HUES6 (cell line): ENCODE measurements at regions not wholly inside any gene's neighbourhood (a gene's known extent, or its start where the extent isn't known, plus 50 kb on each side); places are given as distances from the start of the nearest gene placed in this dataset.

Experiments
- H3K27ac ChIP-seq: 2 replicates; pipeline ENCODE4 v1.7.0; 2013; ENCODE audit warnings: low read depth, mild to moderate bottlenecking, low read length, inconsistent platforms
- H3K27me3 ChIP-seq: 2 replicates; pipeline ENCODE4 v1.6.1; 2013; ENCODE audit warnings: low read length; ENCODE audit not compliant: control insufficient read depth, insufficient read depth
- H3K36me3 ChIP-seq: 2 replicates; pipeline ENCODE4 v1.6.1; 2013; ENCODE audit warnings: low read length; ENCODE audit not compliant: control insufficient read depth, insufficient read depth
- H3K4me1 ChIP-seq: 2 replicates; pipeline ENCODE4 v1.6.1; 2013; ENCODE audit warnings: low read length; ENCODE audit not compliant: control insufficient read depth, insufficient read depth
- H3K4me3 ChIP-seq: 2 replicates; pipeline ENCODE4 v1.5.1; 2013; ENCODE audit warnings: low read depth, low read length
- H3K9ac ChIP-seq: one replicate; pipeline ENCODE4 v1.6.1; 2013; ENCODE audit warnings: mild to moderate bottlenecking, low read length
- H3K9me3 ChIP-seq: 2 replicates; pipeline ENCODE4 v1.6.1; 2013; ENCODE audit warnings: low read depth, low read length; ENCODE audit not compliant: control insufficient read depth, insufficient read depth

GRCh38 chr20:60427516-60427915, 469.3 kb downstream of the CDH26 start:
- Histone ChIP-seq H3K36me3 (no peaks in the 10 kb centered on the region), H3K27ac (no peak overlapping the region), H3K9me3 (no peaks in the 10 kb centered on the region), H3K4me3 (no peak overlapping the region), H3K4me1 (peaks cover 10% of the 10 kb centered on the region; the same call in 1 of the 2 replicates), H3K9ac (no peak overlapping the region), H3K27me3 (no peaks in the 10 kb centered on the region)

- H3K9ac ChIP-seq, result no peak overlapping the region
- H3K9me3 ChIP-seq, result no peaks in the 10 kb centered on the region
- H3K4me3 ChIP-seq, result no peak overlapping the region
- no peaks in the 10 kb centered on the region for H3K36me3 ChIP-seq
- H3K4me1 ChIP-seq, result peaks cover 19% of the 10 kb centered on the region
- no peaks in the 10 kb centered on the region for H3K27me3 ChIP-seq
- no peak overlapping the region for H3K27ac ChIP-seq
These were observed 470.4 kb downstream of the CDH26 start for GRCh38 chr20:60428651-60429050.

- Histone ChIP-seq H3K9ac (no peak overlapping the region), H3K4me1 (peaks cover 19% of the 10 kb centered on the region), H3K36me3 (no peaks in the 10 kb centered on the region), H3K9me3 (no peaks in the 10 kb centered on the region), H3K4me3 (no peak overlapping the region), H3K27me3 (no peaks in the 10 kb centered on the region), H3K27ac (no peak overlapping the region)
These were observed 472.3 kb downstream of the CDH26 start for GRCh38 chr20:60430516-60431001.

- Histone ChIP-seq H3K9me3 (no peaks in the 10 kb centered on the region), H3K9ac (no peak overlapping the region), H3K4me3 (no peak overlapping the region), H3K27me3 (no peaks in the 10 kb centered on the region), H3K27ac (no peak overlapping the region), H3K4me1 (peaks cover 19% of the 10 kb centered on the region), H3K36me3 (no peaks in the 10 kb centered on the region)
These were observed 473.1 kb downstream of the CDH26 start for GRCh38 chr20:60431349-60431748.

- peaks cover 10% of the 10 kb centered on the region for H3K4me1 ChIP-seq
- no peak overlapping the region for H3K9ac ChIP-seq
- no peak overlapping the region for H3K27ac ChIP-seq
- H3K36me3 ChIP-seq, result no peaks in the 10 kb centered on the region
- H3K9me3 ChIP-seq, result 0 out of 2 replicates have a peak, but pooled peaks cover 3% of the 10 kb centered on the region
- no peaks in the 10 kb centered on the region for H3K27me3 ChIP-seq
- H3K4me3 ChIP-seq, result no peak overlapping the region
These were observed 479.2 kb downstream of the CDH26 start for GRCh38 chr20:60437418-60437817.

- Histone ChIP-seq H3K4me3 (no peak overlapping the region), H3K4me1 (no peaks in the 10 kb centered on the region), H3K27ac (no peak overlapping the region), H3K9ac (no peak overlapping the region), H3K36me3 (no peaks in the 10 kb centered on the region), H3K27me3 (no peaks in the 10 kb centered on the region), H3K9me3 (no peaks in the 10 kb centered on the region)
These were observed 488.3 kb downstream of the CDH26 start for GRCh38 chr20:60446267-60447111.

- no peaks in the 10 kb centered on the region for H3K36me3 ChIP-seq
- no peak overlapping the region for H3K9ac ChIP-seq
- no peaks in the 10 kb centered on the region for H3K4me1 ChIP-seq
- H3K9me3 ChIP-seq, result no peaks in the 10 kb centered on the region
- no peak overlapping the region for H3K4me3 ChIP-seq
- H3K27me3 ChIP-seq, result no peaks in the 10 kb centered on the region
- H3K27ac ChIP-seq, result no peak overlapping the region
These were observed 489.5 kb downstream of the CDH26 start for GRCh38 chr20:60447703-60448102.

GRCh38 chr20:60453388-60454246, 495.4 kb downstream of the CDH26 start:
- no peaks in the 10 kb centered on the region for H3K9me3 ChIP-seq
- H3K27me3 ChIP-seq, result no peaks in the 10 kb centered on the region
- no peak overlapping the region for H3K9ac ChIP-seq
- no peak overlapping the region for H3K4me3 ChIP-seq
- no peaks in the 10 kb centered on the region for H3K4me1 ChIP-seq
- H3K27ac ChIP-seq, result no peak overlapping the region
- H3K36me3 ChIP-seq, result no peaks in the 10 kb centered on the region

GRCh38 chr20:60454491-60454890, 496.3 kb downstream of the CDH26 start:
- no peak overlapping the region for H3K27ac ChIP-seq
- no peaks in the 10 kb centered on the region for H3K9me3 ChIP-seq
- H3K9ac ChIP-seq, result no peak overlapping the region
- H3K4me3 ChIP-seq, result no peak overlapping the region
- no peaks in the 10 kb centered on the region for H3K4me1 ChIP-seq
- H3K36me3 ChIP-seq, result no peaks in the 10 kb centered on the region
- no peaks in the 10 kb centered on the region for H3K27me3 ChIP-seq

- no peak overlapping the region for H3K9ac ChIP-seq
- no peaks in the 10 kb centered on the region for H3K27me3 ChIP-seq
- no peaks in the 10 kb centered on the region for H3K9me3 ChIP-seq
- no peaks in the 10 kb centered on the region for H3K36me3 ChIP-seq
- H3K4me1 ChIP-seq, result no peaks in the 10 kb centered on the region
- no peak overlapping the region for H3K4me3 ChIP-seq
- H3K27ac ChIP-seq, result no peak overlapping the region
These were observed 497.0 kb downstream of the CDH26 start for GRCh38 chr20:60455272-60455671.

GRCh38 chr20:60459212-60459611, 501.0 kb downstream of the CDH26 start:
- no peaks in the 10 kb centered on the region for H3K36me3 ChIP-seq
- no peak overlapping the region for H3K9ac ChIP-seq
- no peak overlapping the region for H3K4me3 ChIP-seq
- H3K4me1 ChIP-seq, result no peaks in the 10 kb centered on the region
- peaks cover 5% of the 10 kb centered on the region for H3K9me3 ChIP-seq
- H3K27me3 ChIP-seq, result no peaks in the 10 kb centered on the region
- no peak overlapping the region for H3K27ac ChIP-seq
